Hematopoietic multipotent progenitor cell (in vitro differentiated cells): ENCODE measurements at regions not wholly inside any gene's neighbourhood (a gene's known extent, or its start where the extent isn't known, plus 50 kb on each side); places are given as distances from the start of the nearest gene placed in this dataset. TPM values are rescaled to one million over a fixed set of nuclear protein-coding genes. Genes with fewer than 3 reads are reported as not detected.

Experiments used
- DNase-seq, 3 donors: peaks; one replicate each; pipeline ENCODE4 v3.0.0-alpha.2; 2011 to 2015; ENCODE audit warnings: low read depth in 2 of 3, low spot score in 2 of 3
- small RNA-seq: library from RNA; depleted of rRNA; stranded (forward); fragments of <200 nt; gene quantifications from one replicate; pipeline ENCODE3, GENCODE V24; 2012

- no peak for DNase-seq
Measured at GRCh38 chr13:26839682-26840081, 79.1 kb upstream of the GPR12 start.

- DNase-seq = no peak
Measured at GRCh38 chr13:26838821-26839220, 78.2 kb upstream of the GPR12 start.

DNA sequence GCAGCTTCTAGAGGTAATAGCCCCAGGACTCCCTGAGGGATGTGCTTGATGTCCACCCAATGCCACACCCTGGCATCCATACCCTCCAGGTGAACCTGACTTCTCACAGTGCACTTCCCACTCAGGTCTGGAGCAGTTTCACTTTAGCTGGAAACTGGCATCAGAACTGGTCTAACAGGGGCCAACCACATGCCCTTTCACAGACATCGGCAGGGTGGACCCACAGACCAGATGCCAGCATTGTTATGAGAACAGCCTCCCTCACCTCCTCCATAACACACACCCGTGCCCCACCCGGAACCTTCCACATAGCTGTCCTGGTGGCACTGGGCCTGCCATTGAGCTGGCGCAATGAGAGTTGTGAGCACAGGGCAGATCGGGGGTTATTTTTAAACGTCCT is 77.4 kb upstream of the GPR12 start:
- DNase-seq = no peak

DNA sequence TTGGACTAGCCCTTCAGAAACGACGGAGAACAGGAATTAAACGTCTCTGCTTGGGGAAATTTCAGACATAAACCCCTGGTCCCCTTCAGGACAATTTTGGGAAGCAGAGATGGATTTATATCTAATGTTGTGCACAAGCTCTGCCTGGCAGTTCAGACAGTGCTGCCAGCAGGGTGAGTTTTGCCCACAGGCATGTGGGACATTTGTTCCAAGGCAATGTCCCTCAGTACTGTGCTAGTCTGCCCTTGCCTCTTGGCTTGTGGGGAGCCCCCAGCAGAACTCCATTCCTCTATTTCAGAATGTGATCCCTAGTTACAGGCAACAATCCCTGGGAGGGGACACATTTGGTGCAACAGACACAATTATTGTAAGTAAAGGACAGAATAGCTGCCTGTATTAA is 76.5 kb upstream of the GPR12 start:
- DNase-seq = no peak

DNA sequence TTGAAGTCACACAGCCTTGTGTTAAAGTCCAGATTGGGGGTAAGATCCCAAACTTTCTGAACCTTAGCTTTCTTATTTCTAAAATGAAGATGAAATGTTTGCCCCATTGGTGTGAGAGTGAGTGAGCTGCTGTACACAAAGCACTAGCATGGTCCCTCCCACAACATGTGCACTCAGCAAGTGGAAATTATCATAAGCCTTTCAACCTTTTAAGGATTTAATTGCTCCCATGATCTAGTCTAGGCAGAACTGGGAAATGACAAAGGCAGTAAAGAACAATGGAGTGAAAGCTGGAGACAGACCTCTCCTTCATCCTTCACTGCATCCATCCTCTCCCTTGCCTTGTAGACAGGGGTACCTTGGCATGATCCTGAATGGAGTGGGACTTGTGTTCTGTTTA is 76.0 kb upstream of the GPR12 start:
- DNase-seq = no peak

DNA sequence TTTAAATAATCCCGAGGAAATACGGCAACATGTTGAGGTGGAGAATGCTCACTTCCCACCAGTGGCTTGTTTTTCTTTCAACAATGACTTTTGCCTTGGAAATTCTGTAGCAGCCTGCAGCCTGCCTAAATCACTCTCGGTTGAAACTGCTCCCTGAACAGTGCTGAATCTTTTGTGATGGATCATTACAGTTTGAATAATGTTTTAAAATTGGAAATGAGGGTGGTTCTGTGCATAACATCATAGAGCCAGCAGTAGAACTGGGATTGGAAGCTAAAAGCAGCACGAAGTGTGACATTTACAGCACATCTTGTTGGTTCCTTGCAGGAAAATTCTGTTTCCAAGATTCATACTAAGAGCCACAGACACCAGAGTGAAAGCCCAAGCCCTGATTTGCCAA is 74.1 kb upstream of the GPR12 start:
- no peak for DNase-seq

DNA sequence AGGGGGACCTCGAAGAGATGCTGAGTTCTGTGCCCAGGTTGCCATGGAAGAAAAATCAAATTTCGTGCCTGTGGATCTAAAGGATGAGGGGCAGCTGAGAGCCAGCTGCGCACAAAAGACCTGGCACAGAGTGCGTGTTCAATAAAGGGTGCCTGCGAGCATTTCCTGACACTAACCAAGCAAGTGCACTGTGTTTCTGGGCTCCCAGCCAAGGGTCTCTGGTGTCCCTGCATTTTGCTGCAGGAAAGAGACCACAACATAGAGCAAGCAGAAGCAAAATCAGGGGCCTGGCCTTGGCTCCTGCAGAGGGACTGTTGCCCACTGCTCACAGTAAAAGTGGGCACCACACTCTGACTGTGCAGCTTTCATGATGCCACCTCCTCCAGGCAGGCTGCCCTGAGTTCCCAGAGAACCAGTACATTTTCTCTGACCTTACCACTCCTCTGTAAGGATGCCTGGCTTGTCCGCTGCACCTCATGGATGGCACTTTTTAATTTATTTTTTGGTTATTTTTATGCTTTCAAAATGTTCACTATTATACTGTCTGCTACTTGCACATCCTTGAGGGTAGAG is 70.8 kb upstream of the GPR12 start:
- DNase-seq = no peak

- no peak for DNase-seq
Measured at GRCh38 chr13:26829716-26830115, 69.1 kb upstream of the GPR12 start.

- no peak for DNase-seq
Measured at GRCh38 chr13:26824581-26824980, 64.0 kb upstream of the GPR12 start.

GRCh38 chr13:26822146-26822545 is 61.6 kb upstream of the GPR12 start:
- DNase-seq = no peak

DNA sequence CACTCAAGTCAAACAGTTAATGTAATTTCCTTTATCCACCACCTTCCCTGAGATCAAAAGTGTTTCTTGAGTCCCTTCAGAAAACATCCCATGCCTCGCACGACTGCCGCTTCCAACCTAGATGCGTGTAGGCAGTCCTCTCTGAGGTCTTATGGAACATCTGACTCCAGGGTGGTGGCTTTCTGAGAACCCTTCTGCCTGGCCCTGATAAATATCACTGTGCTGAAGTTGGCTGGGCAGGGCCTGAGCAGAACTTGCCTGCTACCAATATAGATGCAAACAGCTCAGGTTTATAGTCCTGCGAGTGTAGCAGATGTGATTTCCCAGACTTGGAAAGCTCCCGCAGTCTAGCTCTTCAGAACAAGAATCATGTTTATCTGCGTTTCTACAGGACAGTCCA is 61.1 kb upstream of the GPR12 start:
- no peak for DNase-seq

- DNase-seq = no peak
Measured at GRCh38 chr13:26820871-26821270, 60.3 kb upstream of the GPR12 start.

DNA sequence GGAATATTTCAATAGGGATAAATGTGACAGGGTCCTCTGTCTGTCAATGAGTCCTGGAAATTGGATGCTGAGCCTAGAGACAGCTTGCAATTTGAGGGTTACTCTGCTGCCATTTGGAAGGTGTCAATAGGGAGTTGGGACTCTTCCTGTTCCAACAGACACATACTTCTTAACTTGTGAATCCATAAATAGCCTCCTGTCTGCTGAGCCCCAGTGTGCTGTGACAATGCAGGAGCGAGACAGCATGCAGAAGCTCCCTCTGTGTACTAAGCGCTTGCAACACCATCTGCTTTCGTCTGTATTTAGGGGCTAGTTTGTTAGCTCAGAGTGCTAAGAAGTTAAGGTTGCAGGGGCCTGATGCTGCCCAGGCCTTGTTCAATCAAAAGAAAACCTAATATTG is 58.5 kb upstream of the GPR12 start:
- no peak for DNase-seq

DNA sequence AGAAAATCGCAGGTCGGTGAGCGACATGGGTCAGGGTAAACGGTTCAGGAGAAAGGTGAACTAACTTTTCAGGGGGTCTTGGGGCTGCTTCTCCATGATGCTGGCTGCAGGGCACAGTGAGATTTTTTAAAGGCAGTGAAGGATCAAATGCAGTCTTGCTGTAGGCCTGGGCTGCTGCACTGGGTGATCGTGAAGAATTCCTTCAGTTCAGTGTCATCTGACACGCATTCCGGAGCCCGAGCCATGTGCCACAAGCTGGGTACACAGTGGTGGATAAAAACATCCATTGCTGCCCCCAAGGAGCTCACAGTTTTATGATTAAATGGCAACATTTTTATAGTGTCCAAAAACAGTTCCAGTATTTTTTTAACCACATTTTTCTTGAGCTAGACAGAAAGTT is 56.3 kb upstream of the GPR12 start:
- no peak for DNase-seq

DNA sequence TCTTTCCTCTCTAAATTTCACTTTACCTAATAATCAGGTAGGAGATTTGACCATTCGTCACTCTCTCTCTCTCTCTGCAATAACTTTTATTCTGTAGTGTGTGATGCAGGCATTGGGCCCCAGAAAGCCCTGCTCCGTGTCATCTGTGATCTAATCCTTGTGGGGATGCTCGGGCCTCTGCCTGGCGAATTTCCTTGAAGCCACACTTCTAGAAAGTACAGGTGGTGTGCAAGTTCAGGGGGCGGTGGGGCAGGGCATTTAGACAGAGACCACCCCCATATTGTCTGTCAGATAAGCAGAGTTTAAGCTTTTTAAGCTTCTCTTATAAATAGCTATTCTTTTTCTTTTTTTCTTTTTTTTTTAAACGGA is 53.4 kb upstream of the GPR12 start:
- DNase-seq = no peak

- DNase-seq = no peak
Measured at GRCh38 chr13:26813321-26813979, 52.9 kb upstream of the GPR12 start.

DNA sequence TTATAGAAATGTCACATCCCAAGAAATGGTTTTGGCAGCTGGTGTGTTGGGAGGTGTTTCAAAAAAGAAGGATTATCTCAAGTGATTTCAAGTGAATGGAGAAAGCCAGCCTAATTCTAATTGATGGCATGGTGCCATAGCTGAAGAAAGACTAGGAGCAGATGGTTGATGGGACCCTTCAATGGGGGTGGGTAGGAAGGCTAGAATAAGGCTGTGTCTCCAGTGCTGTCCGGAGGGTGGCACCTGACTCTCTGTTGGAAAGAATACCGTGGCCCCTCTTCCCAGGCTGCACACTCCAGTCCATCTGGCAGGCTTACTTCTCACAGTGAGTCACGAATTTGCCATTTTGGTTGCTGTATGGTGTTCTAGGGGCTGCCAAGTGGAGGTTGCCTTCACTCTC is 51.0 kb upstream of the GPR12 start:
- DNase-seq = no peak

Small RNA genes lying in the stretch of these regions (small RNA-seq; reads per million reads assigned to genes)
- gene RPS21P8 = not detected
